Vagina (tissue), 2 donors: ENCODE measurements at regions not wholly inside any gene's neighbourhood (a gene's known extent, or its start where the extent isn't known, plus 50 kb on each side); places are given as distances from the start of the nearest gene placed in this dataset.

Source experiments
- DNase-seq, 2 donors: peaks; one replicate each; pipeline ENCODE4 v3.0.0-alpha.2; 2017; ENCODE audit errors: extremely low spot score in 2 of 2
- H3K27ac ChIP-seq: fragments of 200-600 bp; sonication (generic); one replicate; pipeline ENCODE4 v1.5.1; 2019
- H3K27me3 ChIP-seq: fragments of 200-600 bp; sonication (generic); one replicate; pipeline ENCODE4 v1.5.1; 2019
- H3K36me3 ChIP-seq, 2 donors: fragments of 200-600 bp; sonication (generic); one replicate each; pipeline ENCODE4 v1.5.1; 2017 to 2019
- H3K4me1 ChIP-seq: fragments of 200-600 bp; sonication (generic); one replicate; pipeline ENCODE4 v1.5.1; 2019
- H3K4me3 ChIP-seq, 2 donors: fragments of 200-600 bp; sonication (generic); 1 replicate in 1 of 2; 2 replicates in 1 of 2; pipeline ENCODE4 v1.5.1; 2016 to 2019
- H3K9me3 ChIP-seq: fragments of 200-600 bp; sonication (generic); one replicate; pipeline ENCODE4 v1.5.1; 2019
- CTCF ChIP-seq, 3 experiments: fragments of 450-650 bp in 2 of 3; fragments of 200-600 bp in 1 of 3; sonication (generic) in 1 of 3; IDR thresholded peaks; one replicate each; pipeline ENCODE4 v1.5.1; 2017 to 2019; ENCODE audit warnings: antibody characterized with exemption in 3 of 3, mild to moderate bottlenecking in 2 of 3, moderate library complexity in 2 of 3
- POLR2A ChIP-seq, 2 donors: fragments of 450-650 bp; IDR thresholded peaks; one replicate each; pipeline ENCODE4 v1.6.1; 2017; ENCODE audit warnings: antibody characterized with exemption in 2 of 2, mild to moderate bottlenecking in 2 of 2, moderate library complexity in 2 of 2
- POLR2AphosphoS5 ChIP-seq, 2 donors: sonication (generic); formaldehyde crosslinking; IDR thresholded peaks; one replicate each; pipeline ENCODE4 v1.9.0; 2017; ENCODE audit warnings: antibody characterized with exemption in 2 of 2, mild to moderate bottlenecking in 2 of 2, low read depth in 1 of 2; ENCODE audit not compliant: insufficient read depth in 1 of 2
- intact Hi-C: fragments of 100-400 bp; cut with DNase I; formaldehyde crosslinking; loops from one replicate; pipeline ENCODE4 v1.15.1; 2023

GRCh38 chr12:97306147-97306546 is 156.5 kb upstream of the RMST start:
- Histone ChIP-seq H3K27ac (no peak overlapping the region), H3K36me3 (no peaks in the 10 kb centered on the region), H3K27me3 (no peaks in the 10 kb centered on the region), H3K4me3 (no peak overlapping the region), H3K9me3 (no peaks in the 10 kb centered on the region), H3K4me1 (no peaks in the 10 kb centered on the region)
- no peak for TF ChIP-seq CTCF (IDR thresholded peaks at IDR 0.05)
- intact Hi-C loops, result no loop called here
- DNase-seq, result no peak

DNA sequence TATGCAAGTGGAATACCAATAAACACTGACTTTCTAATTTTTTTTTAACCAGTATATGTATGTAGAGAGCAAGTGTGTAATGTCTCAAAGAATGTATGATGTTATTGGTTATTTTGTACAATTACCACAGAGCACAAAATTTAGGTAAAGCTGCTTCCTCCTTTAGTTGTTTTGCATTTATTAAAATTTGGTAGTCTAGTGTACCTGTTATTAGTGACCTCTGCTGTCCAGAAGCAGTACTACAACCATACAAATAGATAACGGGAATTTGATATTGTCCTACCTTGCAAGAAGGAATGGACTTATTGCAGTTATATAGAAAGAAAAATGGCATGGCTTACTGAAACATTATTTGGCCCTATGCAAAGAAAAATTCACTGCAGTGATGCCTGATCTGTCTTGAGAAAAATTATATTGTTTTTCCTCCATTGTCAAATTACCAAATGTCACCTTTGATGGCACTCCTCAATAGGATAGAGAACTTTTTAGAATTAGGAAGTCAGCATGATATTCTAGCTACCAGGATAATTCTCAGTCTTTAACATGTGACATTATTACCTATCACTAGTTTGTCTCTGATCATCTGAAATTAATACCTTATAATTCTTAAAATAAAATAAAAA is 153.9 kb upstream of the RMST start:
- Histone ChIP-seq H3K27me3 (no peaks in the 10 kb centered on the region), H3K9me3 (no peaks in the 10 kb centered on the region), H3K36me3 (no peaks in the 10 kb centered on the region), H3K4me1 (no peaks in the 10 kb centered on the region), H3K27ac (no peak overlapping the region), H3K4me3 (no peak overlapping the region)
- DNase-seq, result no peak
- TF ChIP-seq POLR2AphosphoS5 (IDR thresholded peaks at IDR 0.05; ENCODE audit: insufficient read depth in 1 of 2, low read depth in 1 of 2) (no peak), CTCF (IDR thresholded peaks at IDR 0.05) (peak; percentile 3 to 65 (median 48))
- intact Hi-C loops, result no loop called here

DNA sequence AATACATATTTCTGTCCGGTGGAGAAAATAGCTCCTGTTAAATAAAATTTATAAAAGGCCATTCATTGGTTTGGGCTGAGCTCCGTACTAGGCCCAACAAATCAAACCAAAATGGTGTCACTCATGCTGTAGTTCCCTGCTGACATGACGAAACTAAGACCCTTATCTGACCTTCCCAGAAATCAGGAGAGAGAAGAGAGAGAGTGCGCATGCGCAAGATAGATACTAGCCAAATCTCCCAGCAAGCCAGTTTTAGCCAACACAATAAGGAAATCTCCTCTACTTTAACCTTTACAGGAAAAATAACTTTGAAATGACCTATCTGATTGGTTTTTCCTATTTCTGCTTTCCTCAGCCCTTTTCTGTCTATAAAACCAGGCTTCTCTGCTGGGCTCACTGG is 152.7 kb upstream of the RMST start:
- Histone ChIP-seq H3K27ac (no peak overlapping the region), H3K27me3 (no peaks in the 10 kb centered on the region), H3K4me3 (no peak overlapping the region), H3K4me1 (no peaks in the 10 kb centered on the region), H3K36me3 (no peaks in the 10 kb centered on the region), H3K9me3 (no peaks in the 10 kb centered on the region)
- no peak for TF ChIP-seq POLR2AphosphoS5 (IDR thresholded peaks at IDR 0.05; ENCODE audit: insufficient read depth in 1 of 2, low read depth in 1 of 2)
- no peak for TF ChIP-seq POLR2A (IDR thresholded peaks at IDR 0.05)
- TF ChIP-seq CTCF (IDR thresholded peaks at IDR 0.05), result no peak
- intact Hi-C loops, result no loop called here
- no peak for DNase-seq

DNA sequence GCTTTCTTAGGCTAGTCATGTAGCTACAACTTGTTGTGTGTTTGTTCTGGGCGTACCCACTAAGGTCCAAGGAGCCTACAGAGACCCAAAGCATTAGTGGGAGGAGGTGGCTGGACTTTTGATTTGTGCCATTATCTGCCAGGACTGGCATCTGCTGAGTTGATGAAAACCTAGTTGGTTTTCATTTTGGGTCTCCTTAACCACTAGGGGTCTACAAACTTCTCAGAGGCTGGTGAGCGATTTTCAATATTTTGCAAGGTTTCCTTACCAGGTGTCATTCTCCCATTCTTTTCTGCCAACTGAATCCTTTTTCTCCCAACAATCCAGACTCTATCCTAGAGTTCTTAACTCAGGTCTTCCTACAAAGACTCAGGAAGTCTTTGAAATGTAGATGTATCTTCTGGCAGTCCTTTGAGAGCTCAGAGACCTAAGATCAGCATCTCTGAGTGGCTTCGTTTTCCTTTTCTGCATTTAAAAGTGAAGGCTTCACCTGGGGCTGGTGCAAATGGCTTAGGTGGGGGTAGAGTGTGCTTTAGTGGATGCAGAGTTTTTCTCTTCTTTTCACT is 150.0 kb upstream of the RMST start:
- intact Hi-C loops, result no loop called here
- no peaks in the 10 kb centered on the region for H3K4me1 ChIP-seq
- DNase-seq, result no peak
- no peak for TF ChIP-seq CTCF (IDR thresholded peaks at IDR 0.05)
- no peak for TF ChIP-seq POLR2A (IDR thresholded peaks at IDR 0.05)
- TF ChIP-seq POLR2AphosphoS5 (IDR thresholded peaks at IDR 0.05; ENCODE audit: insufficient read depth in 1 of 2, low read depth in 1 of 2), result no peak
- no peaks in the 10 kb centered on the region for H3K27me3 ChIP-seq
- no peak overlapping the region for H3K4me3 ChIP-seq
- no peak overlapping the region for H3K27ac ChIP-seq
- no peaks in the 10 kb centered on the region for H3K36me3 ChIP-seq
- no peaks in the 10 kb centered on the region for H3K9me3 ChIP-seq

DNA sequence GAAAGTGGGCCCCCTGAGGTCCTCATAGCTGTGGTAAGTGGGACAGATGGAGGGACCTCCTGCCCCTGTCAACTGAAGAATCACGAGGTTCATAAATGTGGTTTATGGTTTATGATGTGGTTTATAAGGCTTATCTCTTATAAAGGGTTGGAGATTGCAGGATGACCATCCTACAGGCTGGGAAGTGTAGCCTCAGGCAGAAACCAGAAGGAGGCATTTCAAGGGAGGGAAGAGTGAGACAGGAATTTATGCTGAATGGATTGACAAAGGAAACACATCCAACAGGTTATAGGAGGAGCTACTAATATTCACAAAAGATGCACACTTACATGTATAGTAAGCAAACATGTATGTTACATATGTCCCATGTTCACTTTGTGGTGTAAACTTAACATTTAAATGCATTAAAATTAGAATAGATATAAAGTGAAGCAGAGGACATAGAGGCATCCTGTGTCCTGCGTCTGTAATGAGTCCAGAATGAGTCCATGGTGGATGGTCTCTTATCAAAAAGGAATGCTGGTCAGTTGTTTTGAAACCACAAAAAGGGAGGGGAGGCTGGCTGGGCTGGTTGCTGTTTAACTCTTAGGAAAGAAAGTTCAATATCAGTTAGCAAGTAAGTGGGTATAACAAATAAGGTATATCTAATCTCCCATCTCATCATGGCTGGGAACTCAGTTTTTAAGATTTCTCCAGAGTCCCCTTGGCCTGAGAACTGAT is 149.0 kb upstream of the RMST start:
- H3K9me3 ChIP-seq, result no peaks in the 10 kb centered on the region
- no peak overlapping the region for H3K4me3 ChIP-seq
- TF ChIP-seq POLR2AphosphoS5 (IDR thresholded peaks at IDR 0.05; ENCODE audit: insufficient read depth in 1 of 2, low read depth in 1 of 2) (no peak), POLR2A (IDR thresholded peaks at IDR 0.05) (no peak), CTCF (IDR thresholded peaks at IDR 0.05) (no peak)
- DNase-seq, result no peak
- no peaks in the 10 kb centered on the region for H3K4me1 ChIP-seq
- H3K27ac ChIP-seq, result no peak overlapping the region
- no peaks in the 10 kb centered on the region for H3K36me3 ChIP-seq
- no peaks in the 10 kb centered on the region for H3K27me3 ChIP-seq
- intact Hi-C loops, result no loop called here
